ENCODE measurements at regions not wholly inside any gene's neighbourhood (a gene's known extent, or its start where the extent isn't known, plus 50 kb on each side); places are given as distances from the start of the nearest gene placed in this dataset.
"Not testable (repeated sequence)": the region's sequence is repeated elsewhere in the genome, so short reads cannot be mapped to it uniquely, and the experiment has no call there.

- no peak overlapping the region for H3K4me3 ChIP-seq
- H3K9me3 ChIP-seq, result no peaks in the 10 kb centered on the region
- no peak for DNase-seq
- H3K27me3 ChIP-seq, result no peaks in the 10 kb centered on the region
- H3K4me1 ChIP-seq, result no peaks in the 10 kb centered on the region
- H3K36me3 ChIP-seq, result no peaks in the 10 kb centered on the region
- H3K27ac ChIP-seq, result no peak overlapping the region
- TF ChIP-seq CTCF (IDR thresholded peaks at IDR 0.05), result no peak
- TF ChIP-seq POLR2A (IDR thresholded peaks at IDR 0.05), result no peak
These were observed 174.7 kb downstream of the CD47 start for GRCh38 chr3:107916171-107916570.

- no peak for TF ChIP-seq CTCF (IDR thresholded peaks at IDR 0.05)
- TF ChIP-seq POLR2A (IDR thresholded peaks at IDR 0.05), result no peak
- Histone ChIP-seq H3K4me3 (no peak overlapping the region), H3K36me3 (no peaks in the 10 kb centered on the region), H3K27ac (no peak overlapping the region), H3K4me1 (no peaks in the 10 kb centered on the region), H3K9me3 (no peaks in the 10 kb centered on the region), H3K27me3 (no peaks in the 10 kb centered on the region)
- no peak for DNase-seq
These were observed 175.1 kb downstream of the CD47 start for GRCh38 chr3:107915706-107916105.

- DNase-seq, result no peak
These were observed 177.1 kb downstream of the CD47 start for GRCh38 chr3:107913701-107914100.

GRCh38 chr3:107911337-107912000 is 179.4 kb downstream of the CD47 start:
- Histone ChIP-seq H3K4me3 (no peak overlapping the region), H3K27me3 (no peaks in the 10 kb centered on the region), H3K4me1 (no peaks in the 10 kb centered on the region), H3K27ac (no peak overlapping the region), H3K36me3 (no peaks in the 10 kb centered on the region), H3K9me3 (no peaks in the 10 kb centered on the region)
- no peak for DNase-seq
- no peak for TF ChIP-seq POLR2A (IDR thresholded peaks at IDR 0.05)
- no peak for TF ChIP-seq CTCF (IDR thresholded peaks at IDR 0.05)

More at GRCh38 chr3:107913701-107914100, 177.1 kb downstream of the CD47 start:
- no peak overlapping the region for H3K4me3 ChIP-seq
- H3K27ac ChIP-seq, result no peak overlapping the region
- no peaks in the 10 kb centered on the region for H3K9me3 ChIP-seq
- TF ChIP-seq POLR2A (IDR thresholded peaks at IDR 0.05) (no peak), CTCF (IDR thresholded peaks at IDR 0.05) (no peak)
- no peaks in the 10 kb centered on the region for H3K4me1 ChIP-seq
- no peaks in the 10 kb centered on the region for H3K27me3 ChIP-seq
- no peaks in the 10 kb centered on the region for H3K36me3 ChIP-seq

- H3K4me1 ChIP-seq, result no peaks in the 10 kb centered on the region
- DNase-seq, result no peak
- no peak overlapping the region for H3K27ac ChIP-seq
- no peak overlapping the region for H3K4me3 ChIP-seq
- TF ChIP-seq CTCF (IDR thresholded peaks at IDR 0.05) (no peak), POLR2A (IDR thresholded peaks at IDR 0.05) (no peak)
- H3K36me3 ChIP-seq, result no peaks in the 10 kb centered on the region
- no peaks in the 10 kb centered on the region for H3K9me3 ChIP-seq
- H3K27me3 ChIP-seq, result no peaks in the 10 kb centered on the region
These were observed 180.0 kb downstream of the CD47 start for GRCh38 chr3:107910713-107911259.

- DNase-seq, H3K9me3 ChIP-seq, H3K36me3 ChIP-seq, H3K4me3 ChIP-seq, H3K4me1 ChIP-seq, H3K27me3 ChIP-seq, H3K27ac ChIP-seq: not testable (repeated sequence)
These were observed 181.2 kb downstream of the CD47 start for GRCh38 chr3:107909583-107909982.

Data from Peyer's patch (tissue), 4 donors.